Skeletal muscle satellite cell (primary cell): ENCODE measurements at regions not wholly inside any gene's neighbourhood (a gene's known extent, or its start where the extent isn't known, plus 50 kb on each side); places are given as distances from the start of the nearest gene placed in this dataset.

Experiments
- H3K27me3 ChIP-seq: 2 replicates; pipeline ENCODE4 v1.7.0; 2013; ENCODE audit warnings: low read length; ENCODE audit not compliant: control insufficient read depth, insufficient read depth
- H3K36me3 ChIP-seq: 2 replicates; pipeline ENCODE4 v1.7.0; 2013; ENCODE audit warnings: mild to moderate bottlenecking, control low read depth, low read length; ENCODE audit not compliant: insufficient read depth
- H3K4me1 ChIP-seq: 2 replicates; pipeline ENCODE4 v1.7.0; 2013; ENCODE audit warnings: low read length; ENCODE audit not compliant: control insufficient read depth, insufficient read depth
- H3K4me2 ChIP-seq: 2 replicates; pipeline ENCODE4 v1.7.0; 2013; ENCODE audit warnings: mild to moderate bottlenecking, low read length
- H3K4me3 ChIP-seq: 2 replicates; pipeline ENCODE4 v1.7.0; 2013; ENCODE audit warnings: low read length
- H3K9ac ChIP-seq: 2 replicates; pipeline ENCODE4 v1.7.0; 2013; ENCODE audit warnings: mild to moderate bottlenecking, low read depth, low read length, moderate library complexity
- H3K9me3 ChIP-seq: replicated peaks from 2 replicates; pipeline ENCODE4 v1.7.0; 2013; ENCODE audit warnings: mild to moderate bottlenecking, control low read depth, low read length

DNA sequence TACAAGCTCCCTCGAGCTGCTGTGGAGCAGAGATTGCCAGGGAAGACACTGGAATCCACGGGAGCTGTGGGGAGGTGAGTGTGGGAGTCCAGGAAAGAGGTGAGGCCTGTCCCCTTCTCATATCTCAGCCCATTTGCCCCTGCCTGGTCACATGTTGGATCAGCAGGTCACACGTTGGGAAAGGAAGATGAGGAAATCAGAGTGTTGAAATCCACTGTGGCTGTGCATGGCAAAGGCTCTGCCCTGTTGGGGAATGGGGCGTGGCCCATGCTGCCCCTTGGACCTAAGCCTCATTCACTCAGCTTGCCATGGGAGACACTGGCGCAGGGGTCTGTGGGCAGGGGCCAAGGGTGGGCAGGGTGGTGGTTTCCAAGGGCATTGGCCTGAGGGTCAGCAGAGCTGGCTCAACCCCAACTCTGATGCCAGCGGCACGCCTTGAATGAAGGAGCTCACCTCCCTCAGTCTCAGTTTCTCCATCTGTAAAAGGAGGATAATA, 85.4 kb upstream of the CPEB4 start:
- Histone ChIP-seq H3K4me3 (no peak overlapping the region), H3K27me3 (peaks cover 5% of the 10 kb centered on the region), H3K4me2 (no peak overlapping the region), H3K36me3 (no peaks in the 10 kb centered on the region), H3K4me1 (peaks cover 4% of the 10 kb centered on the region), H3K9ac (no peak overlapping the region), H3K9me3 (no peaks in the 10 kb centered on the region)

- H3K4me2 ChIP-seq: no peak overlapping the region
- H3K36me3 ChIP-seq: no peaks in the 10 kb centered on the region
- no peaks in the 10 kb centered on the region for H3K27me3 ChIP-seq
- H3K9me3 ChIP-seq: no peaks in the 10 kb centered on the region
- no peak overlapping the region for H3K9ac ChIP-seq
- H3K4me1 ChIP-seq: peaks cover 4% of the 10 kb centered on the region
- H3K4me3 ChIP-seq: no peak overlapping the region
Observed at GRCh38 chr5:173804579-173804978, 83.6 kb upstream of the CPEB4 start.

- H3K4me2 ChIP-seq: no peak overlapping the region
- no peak overlapping the region for H3K4me3 ChIP-seq
- no peak overlapping the region for H3K9ac ChIP-seq
- H3K4me1 ChIP-seq: peaks cover 4% of the 10 kb centered on the region
- no peaks in the 10 kb centered on the region for H3K36me3 ChIP-seq
- no peaks in the 10 kb centered on the region for H3K9me3 ChIP-seq
- no peaks in the 10 kb centered on the region for H3K27me3 ChIP-seq
Observed at GRCh38 chr5:173806270-173807035, 81.7 kb upstream of the CPEB4 start.

- Histone ChIP-seq H3K9ac (no peak overlapping the region), H3K27me3 (no peaks in the 10 kb centered on the region), H3K4me2 (no peak overlapping the region), H3K4me1 (peaks cover 4% of the 10 kb centered on the region), H3K36me3 (no peaks in the 10 kb centered on the region), H3K9me3 (no peaks in the 10 kb centered on the region), H3K4me3 (no peak overlapping the region)
Observed at GRCh38 chr5:173807181-173807655, 80.9 kb upstream of the CPEB4 start.

DNA sequence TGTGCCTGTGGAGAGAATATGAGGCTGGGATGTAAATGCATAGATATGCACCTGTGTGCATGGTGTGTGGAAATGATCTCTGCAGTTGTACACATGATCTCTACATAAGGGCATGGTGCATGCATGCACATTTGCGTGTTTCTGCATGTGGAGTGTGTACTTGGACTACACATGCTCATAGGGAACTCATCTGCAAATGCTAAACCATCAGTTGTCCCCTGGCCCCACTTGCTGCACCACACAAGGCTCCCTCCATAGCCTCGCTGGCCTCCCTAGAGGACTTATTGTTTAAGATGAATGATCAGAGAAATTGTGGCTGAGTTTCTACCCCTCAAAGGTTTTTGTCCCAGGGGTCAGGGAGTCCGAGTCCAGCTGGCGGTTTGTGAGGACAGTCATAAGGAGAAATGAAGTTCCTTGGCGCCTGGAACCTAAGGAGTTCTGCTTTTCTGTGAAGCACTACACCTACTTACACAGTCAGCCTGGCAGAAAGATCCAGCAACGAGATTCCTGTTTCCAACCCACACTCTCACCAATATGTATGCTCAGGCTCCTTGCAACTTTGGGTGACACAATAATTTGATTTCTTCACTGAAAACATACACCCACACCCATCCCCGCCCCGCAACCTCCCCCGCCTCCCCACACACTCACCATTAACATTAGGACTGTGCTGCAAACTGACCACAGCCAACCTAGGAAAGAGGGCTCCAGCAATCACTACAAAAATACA, 79.9 kb upstream of the CPEB4 start:
- Histone ChIP-seq H3K9ac (no peak overlapping the region), H3K36me3 (no peaks in the 10 kb centered on the region), H3K9me3 (peaks cover 3% of the 10 kb centered on the region), H3K27me3 (no peaks in the 10 kb centered on the region), H3K4me2 (no peak overlapping the region), H3K4me3 (no peak overlapping the region), H3K4me1 (peaks cover 3% of the 10 kb centered on the region)

GRCh38 chr5:173809014-173809413, 79.1 kb upstream of the CPEB4 start:
- Histone ChIP-seq H3K9ac (no peak overlapping the region), H3K27me3 (no peaks in the 10 kb centered on the region), H3K4me1 (peaks cover 3% of the 10 kb centered on the region), H3K36me3 (no peaks in the 10 kb centered on the region), H3K9me3 (peaks cover 3% of the 10 kb centered on the region), H3K4me2 (no peak overlapping the region), H3K4me3 (no peak overlapping the region)

DNA sequence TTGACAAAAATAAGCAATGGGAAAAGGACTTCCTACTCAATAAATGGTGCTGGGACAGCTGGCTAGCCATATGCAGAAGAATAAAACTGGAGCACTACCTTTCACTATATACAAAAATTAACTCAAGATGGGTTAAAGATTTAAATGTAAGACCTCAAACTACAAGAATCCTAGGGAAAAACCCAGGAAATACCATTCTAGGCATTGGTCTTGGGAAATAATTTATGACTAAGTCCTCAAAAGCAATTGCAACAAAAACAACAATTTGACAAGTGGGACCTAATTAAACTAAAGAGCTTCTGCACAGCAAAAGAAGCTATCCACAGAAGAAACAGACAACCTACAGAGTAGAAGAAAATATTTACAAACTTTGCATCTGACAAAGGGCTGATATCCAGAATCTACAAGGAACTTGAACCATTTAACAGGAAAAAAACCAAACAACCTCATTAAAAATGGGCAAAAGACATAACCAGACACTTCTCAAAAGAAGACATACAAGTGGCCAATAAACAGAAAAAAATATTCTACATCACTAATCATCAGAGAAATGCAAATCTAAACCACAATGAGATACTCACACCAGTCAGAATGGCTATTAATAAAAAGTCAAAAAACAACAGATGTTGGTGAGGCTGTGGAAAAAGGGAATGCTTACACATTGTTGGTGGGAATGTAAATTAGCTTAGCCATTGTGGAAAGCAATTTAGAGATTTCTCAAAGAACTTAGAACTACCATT, 75.2 kb upstream of the CPEB4 start:
- Histone ChIP-seq H3K9ac (no peak overlapping the region), H3K27me3 (no peaks in the 10 kb centered on the region), H3K4me2 (no peak overlapping the region), H3K4me1 (peaks cover 3% of the 10 kb centered on the region), H3K9me3 (peaks cover 3% of the 10 kb centered on the region), H3K36me3 (no peaks in the 10 kb centered on the region), H3K4me3 (no peak overlapping the region)

GRCh38 chr5:173814053-173814452, 74.1 kb upstream of the CPEB4 start:
- Histone ChIP-seq H3K36me3 (no peaks in the 10 kb centered on the region), H3K27me3 (no peaks in the 10 kb centered on the region), H3K9me3 (peaks cover 3% of the 10 kb centered on the region), H3K4me2 (no peak overlapping the region), H3K9ac (no peak overlapping the region), H3K4me3 (no peak overlapping the region), H3K4me1 (peaks cover 3% of the 10 kb centered on the region)

- Histone ChIP-seq H3K4me3 (no peak overlapping the region), H3K36me3 (no peaks in the 10 kb centered on the region), H3K9ac (no peak overlapping the region), H3K9me3 (peaks cover 3% of the 10 kb centered on the region), H3K4me2 (no peak overlapping the region), H3K27me3 (no peaks in the 10 kb centered on the region), H3K4me1 (peaks cover 3% of the 10 kb centered on the region)
Observed at GRCh38 chr5:173815571-173815970, 72.6 kb upstream of the CPEB4 start.

GRCh38 chr5:173816728-173817127, 71.4 kb upstream of the CPEB4 start:
- no peak overlapping the region for H3K4me2 ChIP-seq
- no peak overlapping the region for H3K4me3 ChIP-seq
- no peaks in the 10 kb centered on the region for H3K36me3 ChIP-seq
- H3K9me3 ChIP-seq: peaks cover 3% of the 10 kb centered on the region
- no peak overlapping the region for H3K9ac ChIP-seq
- H3K27me3 ChIP-seq: no peaks in the 10 kb centered on the region
- H3K4me1 ChIP-seq: peaks cover 3% of the 10 kb centered on the region

DNA sequence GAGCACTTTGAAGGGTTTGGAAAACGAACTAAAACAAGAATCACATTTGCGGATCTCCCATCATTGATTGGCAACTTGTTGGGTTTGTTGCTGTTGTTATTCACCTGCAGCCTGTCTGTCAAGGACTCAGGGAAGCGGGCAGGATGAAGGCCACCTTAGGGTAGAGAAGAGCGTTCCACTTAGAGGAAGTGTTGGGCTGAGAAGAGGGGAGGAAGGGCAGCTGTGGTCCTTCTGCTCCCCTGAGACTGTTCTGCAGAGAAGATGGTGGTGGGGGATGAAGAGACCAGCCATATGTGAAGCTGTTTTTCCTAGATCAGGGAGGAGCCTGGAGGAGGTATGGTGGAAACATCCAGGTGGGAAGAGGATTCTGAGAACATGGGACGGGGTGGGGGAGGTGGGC, 70.6 kb upstream of the CPEB4 start:
- Histone ChIP-seq H3K36me3 (no peaks in the 10 kb centered on the region), H3K4me2 (no peak overlapping the region), H3K9me3 (peaks cover under 1% of the 10 kb centered on the region), H3K27me3 (no peaks in the 10 kb centered on the region), H3K9ac (no peak overlapping the region), H3K4me1 (peaks cover 6% of the 10 kb centered on the region), H3K4me3 (no peak overlapping the region)
